Breast epithelium (tissue), 4 donors: ENCODE measurements at regions not wholly inside any gene's neighbourhood (a gene's known extent, or its start where the extent isn't known, plus 50 kb on each side); places are given as distances from the start of the nearest gene placed in this dataset.

Experiments used
- DNase-seq, 2 donors: peaks; one replicate each; pipeline ENCODE4 v3.0.0-alpha.2; 2019; ENCODE audit warnings: low spot score in 2 of 2
- H3K27ac ChIP-seq, 2 donors: fragments of 200-600 bp; sonication (generic) in 1 of 2; one replicate each; pipeline ENCODE4 v1.5.1; 2016 to 2019; ENCODE audit warnings: mild to moderate bottlenecking in 1 of 2
- H3K27me3 ChIP-seq, 2 donors: fragments of 200-600 bp; sonication (generic) in 1 of 2; one replicate each; pipeline versions ENCODE4 v1.5.1 to v1.6.0; 2017 to 2019; ENCODE audit warnings: control low read depth in 1 of 2, mild to moderate bottlenecking in 1 of 2
- H3K36me3 ChIP-seq: fragments of 200-600 bp; one replicate; pipeline ENCODE4 v1.5.1; 2019
- H3K4me1 ChIP-seq, 2 donors: fragments of 200-600 bp; sonication (generic); one replicate each; pipeline ENCODE4 v1.5.1; 2016 to 2019; ENCODE audit warnings: control low read depth in 1 of 2
- H3K4me3 ChIP-seq, 3 donors: fragments of 200-600 bp; sonication (generic); 1 replicate in 2 of 3; 2 replicates in 1 of 3; pipeline ENCODE4 v1.5.1; 2016 to 2019; ENCODE audit warnings: mild to moderate bottlenecking in 3 of 3, moderate library complexity in 2 of 3
- H3K9me3 ChIP-seq, 2 donors: fragments of 200-600 bp; sonication (generic) in 1 of 2; one replicate each; pipeline ENCODE4 v1.5.1; 2016 to 2019; ENCODE audit warnings: control low read depth in 1 of 2
- CTCF ChIP-seq, 3 donors: fragments of 450-650 bp; IDR thresholded peaks; one replicate each; pipeline ENCODE4 v1.5.1; 2016 to 2017; ENCODE audit warnings: antibody characterized with exemption in 3 of 3, mild to moderate bottlenecking in 3 of 3, moderate library complexity in 3 of 3
- POLR2A ChIP-seq: fragments of 450-650 bp; IDR thresholded peaks from one replicate; pipeline ENCODE4 v1.6.1; 2016; ENCODE audit warnings: antibody characterized with exemption, mild to moderate bottlenecking, moderate library complexity
- POLR2AphosphoS5 ChIP-seq, 3 donors: sonication (generic); formaldehyde crosslinking; IDR thresholded peaks; one replicate each; pipeline ENCODE4 v1.6.1; 2017; ENCODE audit warnings: antibody characterized with exemption in 3 of 3
- intact Hi-C: fragments of 100-400 bp; cut with DNase I; formaldehyde crosslinking; loops from one replicate; pipeline ENCODE4 v1.15.1; 2023; ENCODE audit warnings: low total_unique reads

GRCh38 chr10:31694929-31695837, 233.4 kb downstream of the ARHGAP12 start:
- H3K27ac ChIP-seq = no peak overlapping the region
- no peaks in the 10 kb centered on the region for H3K27me3 ChIP-seq
- intact Hi-C loops = no loop called here

GRCh38 chr10:31694126-31694685, 234.4 kb downstream of the ARHGAP12 start:
- no peak for TF ChIP-seq POLR2AphosphoS5 (IDR thresholded peaks at IDR 0.05)
- no peak for TF ChIP-seq CTCF (IDR thresholded peaks at IDR 0.05)
- no peak for TF ChIP-seq POLR2A
- Histone ChIP-seq H3K4me3 (no peak overlapping the region), H3K27me3 (no peaks in the 10 kb centered on the region), H3K9me3 (peaks cover 13 to 14% of the 10 kb centered on the region in 2 donors), H3K4me1 (peaks cover 0 to 7% of the 10 kb centered on the region in 2 donors), H3K27ac (no peak overlapping the region), H3K36me3 (no peaks in the 10 kb centered on the region)
- intact Hi-C loops = no loop called here
- DNase-seq = no peak

More at GRCh38 chr10:31694929-31695837, 233.4 kb downstream of the ARHGAP12 start:
- Histone ChIP-seq H3K4me1 (peaks cover 0 to 7% of the 10 kb centered on the region in 2 donors), H3K9me3 (peaks cover 3 to 5% of the 10 kb centered on the region in 2 donors), H3K4me3 (no peak overlapping the region), H3K36me3 (no peaks in the 10 kb centered on the region)
- no peak for DNase-seq
- TF ChIP-seq POLR2AphosphoS5 (IDR thresholded peaks at IDR 0.05) = no peak
- TF ChIP-seq CTCF (IDR thresholded peaks at IDR 0.05) = no peak
- TF ChIP-seq POLR2A = no peak

- no peaks in the 10 kb centered on the region for H3K27me3 ChIP-seq
- TF ChIP-seq POLR2AphosphoS5 (IDR thresholded peaks at IDR 0.05) (no peak), POLR2A (no peak), CTCF (IDR thresholded peaks at IDR 0.05) (no peak)
- no peaks in the 10 kb centered on the region for H3K36me3 ChIP-seq
- H3K4me1 ChIP-seq = peaks cover 0 to 7% of the 10 kb centered on the region in 2 donors
- peaks cover 17 to 18% of the 10 kb centered on the region in 2 donors for H3K9me3 ChIP-seq
- DNase-seq = no peak
- H3K27ac ChIP-seq = no peak overlapping the region
- H3K4me3 ChIP-seq = no peak overlapping the region
- intact Hi-C loops = no loop called here
Observed at GRCh38 chr10:31693491-31693890, 235.1 kb downstream of the ARHGAP12 start.

- Histone ChIP-seq H3K4me1 (no peaks in the 10 kb centered on the region), H3K27me3 (no peaks in the 10 kb centered on the region), H3K27ac (no peak overlapping the region)
Observed at GRCh38 chr10:31689233-31689632, 239.4 kb downstream of the ARHGAP12 start.

More at GRCh38 chr10:31689233-31689632, 239.4 kb downstream of the ARHGAP12 start:
- TF ChIP-seq POLR2AphosphoS5 (IDR thresholded peaks at IDR 0.05) (no peak), CTCF (IDR thresholded peaks at IDR 0.05) (no peak), POLR2A (no peak)
- no peak overlapping the region for H3K4me3 ChIP-seq
- DNase-seq = no peak
- intact Hi-C loops = no loop called here
- H3K9me3 ChIP-seq = peaks cover 20 to 22% of the 10 kb centered on the region in 2 donors
- no peaks in the 10 kb centered on the region for H3K36me3 ChIP-seq
